Upper lobe of left lung (tissue), 4 donors: ENCODE measurements at regions not wholly inside any gene's neighbourhood (a gene's known extent, or its start where the extent isn't known, plus 50 kb on each side); places are given as distances from the start of the nearest gene placed in this dataset.

ENCODE experiments used
- EP300 ChIP-seq, 4 donors: sonication (generic); formaldehyde crosslinking; IDR thresholded peaks; one replicate each; pipeline ENCODE4 v1.5.1; 2017; ENCODE audit warnings: antibody characterized with exemption in 4 of 4, control low read depth in 2 of 4
- POLR2A ChIP-seq, 4 donors: fragments of 450-650 bp; IDR thresholded peaks; one replicate each; pipeline ENCODE4 v1.5.1; 2016 to 2017; ENCODE audit warnings: antibody characterized with exemption in 4 of 4, mild to moderate bottlenecking in 2 of 4
- POLR2AphosphoS5 ChIP-seq, 2 donors: sonication (generic); formaldehyde crosslinking; IDR thresholded peaks; one replicate each; pipeline ENCODE4 v1.5.1; 2017; ENCODE audit warnings: antibody characterized with exemption in 2 of 2
- TF ChIP-seq, protein P1 (sequence below), 6 experiments: fragments of 450-650 bp in 4 of 6; fragments of 200-600 bp in 2 of 6; sonication (generic) in 2 of 6; IDR thresholded peaks; one replicate each; pipeline ENCODE4 v1.5.1; 2016 to 2019; ENCODE audit warnings: antibody characterized with exemption in 6 of 6

DNA sequence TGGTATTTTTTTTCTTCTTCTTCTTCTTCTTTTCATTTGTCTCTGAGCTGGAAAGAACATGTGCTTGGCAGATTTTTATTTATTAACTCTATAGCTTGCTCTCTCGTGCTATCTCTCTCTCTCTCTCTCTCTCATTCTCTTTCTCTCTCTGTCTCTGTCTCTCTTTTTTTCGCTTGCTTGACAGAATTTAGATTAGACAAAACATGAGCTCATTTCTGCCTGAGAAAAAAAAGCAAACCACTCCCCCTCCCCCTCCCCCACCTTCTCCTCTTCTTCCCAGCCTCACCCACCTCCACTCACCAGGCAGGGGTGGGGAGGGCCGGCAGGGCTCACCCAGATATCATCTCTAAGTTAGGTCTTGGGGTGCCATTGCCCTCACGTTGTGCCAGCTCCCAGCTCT is 81.5 kb downstream of the PJA1 start:
- TF ChIP-seq POLR2A (IDR thresholded peaks at IDR 0.05) = no peak
- TF ChIP-seq, protein P1, sequence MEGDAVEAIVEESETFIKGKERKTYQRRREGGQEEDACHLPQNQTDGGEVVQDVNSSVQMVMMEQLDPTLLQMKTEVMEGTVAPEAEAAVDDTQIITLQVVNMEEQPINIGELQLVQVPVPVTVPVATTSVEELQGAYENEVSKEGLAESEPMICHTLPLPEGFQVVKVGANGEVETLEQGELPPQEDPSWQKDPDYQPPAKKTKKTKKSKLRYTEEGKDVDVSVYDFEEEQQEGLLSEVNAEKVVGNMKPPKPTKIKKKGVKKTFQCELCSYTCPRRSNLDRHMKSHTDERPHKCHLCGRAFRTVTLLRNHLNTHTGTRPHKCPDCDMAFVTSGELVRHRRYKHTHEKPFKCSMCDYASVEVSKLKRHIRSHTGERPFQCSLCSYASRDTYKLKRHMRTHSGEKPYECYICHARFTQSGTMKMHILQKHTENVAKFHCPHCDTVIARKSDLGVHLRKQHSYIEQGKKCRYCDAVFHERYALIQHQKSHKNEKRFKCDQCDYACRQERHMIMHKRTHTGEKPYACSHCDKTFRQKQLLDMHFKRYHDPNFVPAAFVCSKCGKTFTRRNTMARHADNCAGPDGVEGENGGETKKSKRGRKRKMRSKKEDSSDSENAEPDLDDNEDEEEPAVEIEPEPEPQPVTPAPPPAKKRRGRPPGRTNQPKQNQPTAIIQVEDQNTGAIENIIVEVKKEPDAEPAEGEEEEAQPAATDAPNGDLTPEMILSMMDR (IDR thresholded peaks at IDR 0.05) = no peak
- TF ChIP-seq EP300 (IDR thresholded peaks at IDR 0.05) = no peak
- TF ChIP-seq POLR2AphosphoS5 (IDR thresholded peaks at IDR 0.05) = no peak
